Endothelial cell of umbilical vein (primary cell): ENCODE measurements at regions not wholly inside any gene's neighbourhood (a gene's known extent, or its start where the extent isn't known, plus 50 kb on each side); places are given as distances from the start of the nearest gene placed in this dataset.

Experiments
- BruUV-seq: library from RNA; stranded (reverse); fragments of 400-500 nt; replicated peaks from 2 replicates; lab custom pipeline; 2021; lab: Mats Ljungman, UMichigan
- CTCF ChIA-PET: fragments of 300-600, 350-600 bp; sonication (Branson Sonifier 250); formaldehyde crosslinking; loops from one replicate; lab custom pipeline; 2021; ENCODE audit warnings: antibody characterized with exemption, inconsistent platforms; lab: Charles Lee
- POLR2A ChIA-PET: fragments of 300-600, 350-600 bp; sonication (Branson Sonifier 250); formaldehyde crosslinking; loops from one replicate; lab custom pipeline; 2021; ENCODE audit warnings: antibody characterized with exemption, inconsistent platforms; lab: Charles Lee
- DNase-seq: peaks from one replicate; pipeline ENCODE4 v3.0.0-alpha.2; 2011; ENCODE audit warnings: low read depth, low spot score
- FAIRE-seq: peaks from 2 replicates; lab custom pipeline; 2011; peaks lifted over from hg19 to GRCh38; lab: Jason Lieb, UNC
- H2AFZ ChIP-seq: 2 replicates; pipeline ENCODE4 v1.6.0; 2012; ENCODE audit warnings: low read depth, low read length, control low read depth, inconsistent platforms
- H3K27ac ChIP-seq: 2 replicates; pipeline ENCODE4 v1.5.1; 2011; ENCODE audit warnings: low read depth, mild to moderate bottlenecking, control low read depth, low read length, moderate library complexity; ENCODE audit not compliant: insufficient read depth
- H3K27me3 ChIP-seq, 2 experiments: 2 replicates each; pipeline versions ENCODE4 v1.6.0 to v1.6.1; 2011; ENCODE audit warnings: low read length in 2 of 2, mixed read lengths in 1 of 2; ENCODE audit not compliant: control insufficient read depth in 2 of 2, insufficient read depth in 2 of 2
- H3K36me3 ChIP-seq, 2 experiments: 2 replicates in 1 of 2; 3 replicates in 1 of 2; pipeline ENCODE4 v1.5.1; 2011; ENCODE audit warnings: low read length in 2 of 2, mild to moderate bottlenecking in 1 of 2, moderate library complexity in 1 of 2; ENCODE audit not compliant: control insufficient read depth in 2 of 2, insufficient read depth in 2 of 2; ENCODE audit errors: extremely low read depth in 1 of 2
- H3K4me1 ChIP-seq: 3 replicates; pipeline ENCODE4 v1.5.1; 2011; ENCODE audit warnings: mild to moderate bottlenecking, low read length; ENCODE audit not compliant: control insufficient read depth, insufficient read depth; ENCODE audit errors: extremely low read depth
- H3K4me2 ChIP-seq: 2 replicates; pipeline ENCODE4 v1.6.1; 2011; ENCODE audit warnings: low read length, control low read depth, mixed read lengths; ENCODE audit not compliant: insufficient read depth
- H3K4me3 ChIP-seq, 3 experiments: fragments of 200-600 bp in 1 of 3; sonication (generic), shearing (Covaris generic) in 1 of 3; replicated peaks in 1 of 3; 2 replicates each; pipeline ENCODE4 v1.5.1; 2011 to 2016; ENCODE audit warnings: control low read depth in 3 of 3, low read length in 3 of 3, mild to moderate bottlenecking in 2 of 3, inconsistent platforms in 1 of 3, low read depth in 1 of 3, moderate library complexity in 1 of 3; ENCODE audit not compliant: insufficient read depth in 1 of 3
- H3K79me2 ChIP-seq: 2 replicates; pipeline ENCODE4 v1.6.0; 2012; ENCODE audit warnings: low read length, inconsistent platforms; ENCODE audit not compliant: control insufficient read depth, insufficient read depth
- H3K9ac ChIP-seq: replicated peaks from 2 replicates; pipeline ENCODE3; 2011; ENCODE audit warnings: low read length, control low read depth; ENCODE audit not compliant: insufficient read depth; ENCODE audit errors: extremely low read depth
- H3K9me1 ChIP-seq: replicated peaks from 3 replicates; pipeline ENCODE4 v1.6.0; 2011; ENCODE audit warnings: mild to moderate bottlenecking, low read length; ENCODE audit not compliant: control insufficient read depth, insufficient read depth; ENCODE audit errors: extremely low read depth
- H3K9me3 ChIP-seq: replicated peaks from 2 replicates; pipeline ENCODE4 v1.5.1; 2012; ENCODE audit warnings: low read length, inconsistent platforms; ENCODE audit not compliant: control insufficient read depth, insufficient read depth
- H4K20me1 ChIP-seq: replicated peaks from 2 replicates; pipeline ENCODE3; 2011; ENCODE audit warnings: mild to moderate bottlenecking, low read length; ENCODE audit not compliant: control insufficient read depth, insufficient read depth; ENCODE audit errors: extremely low read depth
- CTCF ChIP-seq, 2 donors: IDR thresholded peaks; 1 replicate in 1 of 2; 2 replicates in 1 of 2; pipeline ENCODE4 v1.5.1; 2011; ENCODE audit warnings: low read length in 2 of 2, mild to moderate bottlenecking in 2 of 2, moderate library complexity in 2 of 2, control low read depth in 1 of 2, inconsistent platforms in 1 of 2, low read depth in 1 of 2; ENCODE audit not compliant: insufficient read depth in 1 of 2; ENCODE audit errors: extremely low read depth in 1 of 2
- EZH2 ChIP-seq: IDR thresholded peaks from 2 replicates; pipeline ENCODE4 v1.6.1; 2012; ENCODE audit warnings: borderline replicate concordance, low read depth, mild to moderate bottlenecking, moderate library complexity, low read length, inconsistent platforms; ENCODE audit not compliant: severe bottlenecking
- FOS ChIP-seq: IDR thresholded peaks from 2 replicates; pipeline ENCODE4 v1.6.1; 2011; ENCODE audit warnings: mild to moderate bottlenecking, low read length, moderate library complexity, borderline replicate concordance; ENCODE audit not compliant: insufficient read depth
- GATA2 ChIP-seq: IDR thresholded peaks from 2 replicates; pipeline ENCODE4 v1.7.0; 2011; ENCODE audit warnings: low read depth, mild to moderate bottlenecking, moderate library complexity, mixed read lengths, low read length; ENCODE audit not compliant: insufficient read length, insufficient read depth
- JUN ChIP-seq: IDR thresholded peaks from 2 replicates; pipeline ENCODE4 v1.6.1; 2011; ENCODE audit warnings: borderline replicate concordance, low read depth; ENCODE audit not compliant: insufficient read length, insufficient read depth
- MYC ChIP-seq: IDR thresholded peaks from one replicate; pipeline ENCODE4 v1.6.1; 2011; ENCODE audit warnings: mild to moderate bottlenecking, low read depth, low read length
- POLR2A ChIP-seq: IDR thresholded peaks from 2 replicates; pipeline ENCODE4 v1.6.1; 2012; ENCODE audit warnings: low read depth, mild to moderate bottlenecking, control low read depth, low read length
- POLR2AphosphoS5 ChIP-seq: IDR thresholded peaks from 2 replicates; pipeline ENCODE4 v1.6.1; 2012; ENCODE audit warnings: low read depth, mild to moderate bottlenecking, control low read depth, low read length, moderate library complexity; ENCODE audit not compliant: insufficient read depth
- dilution Hi-C: fragments of 300-500 bp; cut with MboI; formaldehyde crosslinking; loops from one replicate; pipeline ENCODE4 v1.15.0; 2019; ENCODE audit warnings: low sequenced_read_pairs; ENCODE audit not compliant: extremely low pct_ligation_motif_present
- intact Hi-C: fragments of 100-400 bp; cut with micrococcal nuclease; formaldehyde crosslinking; loops from one replicate; pipeline ENCODE4 v1.10.0; 2022
- TF ChIP-seq, protein P1 (sequence below): IDR thresholded peaks from 2 replicates; pipeline ENCODE4 v1.6.1; 2011; ENCODE audit not compliant: insufficient read depth, insufficient read length

DNA sequence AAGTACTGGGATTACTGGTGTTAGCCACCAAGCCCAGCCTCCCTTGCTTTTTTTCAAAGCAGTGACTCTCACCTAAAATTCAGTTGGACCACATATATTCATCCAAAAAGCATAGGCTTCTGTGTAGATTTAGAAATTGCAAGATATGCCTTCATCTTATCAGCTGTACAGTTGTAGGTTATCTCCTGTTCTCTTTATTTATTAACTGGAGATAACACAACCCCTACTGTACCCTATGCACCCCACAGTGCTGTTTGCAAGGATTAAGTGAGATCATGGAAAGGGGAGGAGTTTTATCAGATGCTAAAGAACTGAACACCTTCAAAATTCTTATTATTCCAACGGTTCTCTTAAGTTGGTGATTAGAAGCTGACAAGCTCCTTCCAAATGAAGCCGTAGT is 164.4 kb upstream of the JARID2 start:
- intact Hi-C loops (no loop called here), dilution Hi-C loops (no loop called here)
- POLR2A ChIA-PET = no interaction called here

More for the DNA sequence above, 164.4 kb upstream of the JARID2 start:
- no peak overlapping the region for H3K27ac ChIP-seq
- no peak for FAIRE-seq
- no peaks in the 10 kb centered on the region for H3K9me3 ChIP-seq
- H4K20me1 ChIP-seq = no peaks in the 10 kb centered on the region
- H3K9me1 ChIP-seq = no peaks in the 10 kb centered on the region
- H2AFZ ChIP-seq = no peak overlapping the region
- CTCF ChIA-PET = no interaction called here
- H3K9ac ChIP-seq = no peak overlapping the region
- TF ChIP-seq POLR2AphosphoS5 (no peak), POLR2A (no peak), JUN (no peak), MYC (no peak), CTCF (IDR thresholded peaks at IDR 0.05; ENCODE audit: extremely low read depth in 1 of 2, insufficient read depth in 1 of 2, low read depth in 1 of 2, low read length in 2 of 2) (no peak), EZH2 (no peak), FOS (no peak), GATA2 (no peak)
- TF ChIP-seq, protein P1, sequence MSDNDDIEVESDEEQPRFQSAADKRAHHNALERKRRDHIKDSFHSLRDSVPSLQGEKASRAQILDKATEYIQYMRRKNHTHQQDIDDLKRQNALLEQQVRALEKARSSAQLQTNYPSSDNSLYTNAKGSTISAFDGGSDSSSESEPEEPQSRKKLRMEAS = no peak
- no peak overlapping the region for H3K4me3 ChIP-seq
- BruUV-seq = no TSS peak
- no peaks in the 10 kb centered on the region for H3K4me1 ChIP-seq
- no peaks in the 10 kb centered on the region for H3K79me2 ChIP-seq
- no peaks in the 10 kb centered on the region for H3K27me3 ChIP-seq
- H3K4me2 ChIP-seq = no peak overlapping the region
- DNase-seq = no peak
- H3K36me3 ChIP-seq = no peaks in the 10 kb centered on the region
